ENCODE measurements at regions not wholly inside any gene's neighbourhood (a gene's known extent, or its start where the extent isn't known, plus 50 kb on each side); places are given as distances from the start of the nearest gene placed in this dataset.

DNA sequence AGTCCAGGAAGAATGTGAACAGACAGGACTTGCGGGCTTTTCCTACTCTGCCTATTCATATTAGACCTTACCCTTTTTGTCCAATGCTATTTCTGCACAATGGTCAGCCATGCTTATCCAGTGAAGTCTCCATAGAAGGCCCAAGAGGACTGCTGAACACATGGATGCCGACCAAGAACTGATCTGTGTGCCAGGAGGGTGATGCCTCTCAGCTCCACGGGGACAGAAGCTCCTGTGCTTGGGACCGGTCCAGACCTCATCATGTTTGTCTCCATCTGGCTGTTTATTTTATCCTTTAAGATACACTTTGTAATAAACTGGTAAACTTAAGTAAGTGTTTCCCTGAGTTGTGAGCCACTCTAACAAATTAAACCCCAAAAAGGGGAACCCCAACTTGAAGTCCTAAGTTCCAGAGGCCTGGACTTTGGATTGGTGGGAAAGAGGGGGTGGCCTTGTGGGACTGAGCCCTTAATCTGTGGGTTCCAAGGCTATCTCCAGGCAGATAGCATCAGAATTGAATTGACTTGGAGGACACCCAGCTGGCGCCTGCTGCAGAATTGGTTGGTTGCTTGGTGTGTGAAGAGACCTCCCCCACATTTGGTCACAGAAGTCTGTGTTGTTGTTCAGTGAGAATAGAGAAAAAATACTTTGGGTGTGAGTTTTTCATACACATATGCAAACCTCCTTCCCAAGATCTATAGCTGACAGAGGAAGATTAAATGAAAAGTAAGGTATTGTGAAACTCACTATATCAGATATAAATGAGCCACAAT lies 57.9 kb upstream of the ANKH start:
- no peak for TF ChIP-seq POLR2A (IDR thresholded peaks at IDR 0.05; ENCODE audit: low read length)
- no peak for TF ChIP-seq GATA1 (IDR thresholded peaks at IDR 0.05; ENCODE audit: low read depth, low read length)
